ENCODE measurements at regions not wholly inside any gene's neighbourhood (a gene's known extent, or its start where the extent isn't known, plus 50 kb on each side); places are given as distances from the start of the nearest gene placed in this dataset.
A peak's percentile ranks its signal among the peaks of the same experiment; 100 is the strongest.
"Not testable (repeated sequence)": the region's sequence is repeated elsewhere in the genome, so short reads cannot be mapped to it uniquely, and the experiment has no call there.

- no peak for DNase-seq
These were observed 273.6 kb downstream of the CYRIA start for GRCh38 chr2:16391986-16392385.

- no peak for DNase-seq
These were observed 275.1 kb downstream of the CYRIA start for GRCh38 chr2:16390561-16390960.

GRCh38 chr2:16389611-16390010, 276.0 kb downstream of the CYRIA start:
- no peak for DNase-seq

- not testable (repeated sequence) for DNase-seq
These were observed 277.3 kb downstream of the CYRIA start for GRCh38 chr2:16388199-16388830.

- DNase-seq: no peak
These were observed 278.1 kb downstream of the CYRIA start for GRCh38 chr2:16387461-16387984.

- peak; percentile 27 for DNase-seq
These were observed 279.2 kb downstream of the CYRIA start for GRCh38 chr2:16386431-16386830.

GRCh38 chr2:16386031-16386430, 279.6 kb downstream of the CYRIA start:
- DNase-seq: no peak

- no peak for DNase-seq
These were observed 280.3 kb downstream of the CYRIA start for GRCh38 chr2:16385341-16385740.

GRCh38 chr2:16383411-16383810, 282.2 kb downstream of the CYRIA start:
- DNase-seq: no peak

GRCh38 chr2:16382451-16382850, 283.2 kb downstream of the CYRIA start:
- no peak for DNase-seq

GRCh38 chr2:16381511-16381910, 284.1 kb downstream of the CYRIA start:
- DNase-seq: no peak

- DNase-seq: not testable (repeated sequence)
These were observed 285.7 kb downstream of the CYRIA start for GRCh38 chr2:16379901-16380300.

GRCh38 chr2:16379061-16379460, 286.6 kb downstream of the CYRIA start:
- DNase-seq: not testable (repeated sequence)

- no peak for DNase-seq
These were observed 287.6 kb downstream of the CYRIA start for GRCh38 chr2:16378031-16378430.

- DNase-seq: no peak
These were observed 289.7 kb downstream of the CYRIA start for GRCh38 chr2:16375981-16376380.

- no peak for DNase-seq
These were observed 290.3 kb downstream of the CYRIA start for GRCh38 chr2:16375351-16375750.

GRCh38 chr2:16374671-16375070, 291.0 kb downstream of the CYRIA start:
- DNase-seq: no peak

- no peak for DNase-seq
These were observed 292.3 kb downstream of the CYRIA start for GRCh38 chr2:16373341-16373740.

GRCh38 chr2:16371751-16372150, 293.9 kb downstream of the CYRIA start:
- no peak for DNase-seq

- DNase-seq: no peak
These were observed 296.7 kb downstream of the CYRIA start for GRCh38 chr2:16368951-16369350.

- no peak for DNase-seq
These were observed 297.3 kb downstream of the CYRIA start for GRCh38 chr2:16368328-16368727.

GRCh38 chr2:16365366-16365765, 300.3 kb downstream of the CYRIA start:
- DNase-seq: no peak

- DNase-seq: no peak
These were observed 302.1 kb downstream of the CYRIA start for GRCh38 chr2:16363581-16363980.

- no peak for DNase-seq
These were observed 303.0 kb downstream of the CYRIA start for GRCh38 chr2:16362611-16363010.

Measured in retina (tissue), 1 donor.